GM18868 (cell line): ENCODE measurements at regions not wholly inside any gene's neighbourhood (a gene's known extent, or its start where the extent isn't known, plus 50 kb on each side); places are given as distances from the start of the nearest gene placed in this dataset.
"Not testable (repeated sequence)": the region's sequence is repeated elsewhere in the genome, so short reads cannot be mapped to it uniquely, and the experiment has no call there.

Experiments
- ATAC-seq: cut with Tn5 transposase; IDR thresholded peaks from one replicate; pipeline ENCODE4 v1.9.1; 2021; ENCODE audit warnings: mild to moderate bottlenecking, moderate library complexity; ENCODE audit not compliant: unreplicated experiment

GRCh38 chr11:106152013-106152412, 74.6 kb downstream of the AASDHPPT start:
- no peak for ATAC-seq

GRCh38 chr11:106152824-106153223, 75.4 kb downstream of the AASDHPPT start:
- no peak for ATAC-seq

GRCh38 chr11:106156290-106156937, 79.0 kb downstream of the AASDHPPT start:
- peak; percentile 86 for ATAC-seq

- no peak for ATAC-seq
Measured at GRCh38 chr11:106158406-106158805, 80.9 kb downstream of the AASDHPPT start.

- ATAC-seq: no peak
Measured at GRCh38 chr11:106159836-106160235, 82.4 kb downstream of the AASDHPPT start.

- ATAC-seq: no peak
Measured at GRCh38 chr11:106160494-106160893, 83.0 kb downstream of the AASDHPPT start.

- no peak for ATAC-seq
Measured at GRCh38 chr11:106161775-106162634, 84.5 kb downstream of the AASDHPPT start.

- ATAC-seq: no peak
Measured at GRCh38 chr11:106167085-106167484, 89.6 kb downstream of the AASDHPPT start.

- no peak for ATAC-seq
Measured at GRCh38 chr11:106172386-106172991, 95.0 kb downstream of the AASDHPPT start.

- no peak for ATAC-seq
Measured at GRCh38 chr11:106173291-106173690, 95.8 kb downstream of the AASDHPPT start.

GRCh38 chr11:106174003-106174402, 96.5 kb downstream of the AASDHPPT start:
- ATAC-seq: not testable (repeated sequence)

- ATAC-seq: no peak
Measured at GRCh38 chr11:106176817-106177216, 99.4 kb downstream of the AASDHPPT start.

GRCh38 chr11:106177311-106177710, 99.8 kb downstream of the AASDHPPT start:
- ATAC-seq: no peak

GRCh38 chr11:106178361-106178760, 100.9 kb downstream of the AASDHPPT start:
- ATAC-seq: no peak

- no peak for ATAC-seq
Measured at GRCh38 chr11:106179048-106179447, 101.6 kb downstream of the AASDHPPT start.

- no peak for ATAC-seq
Measured at GRCh38 chr11:106186630-106187029, 109.2 kb downstream of the AASDHPPT start.

GRCh38 chr11:106187860-106188456, 110.5 kb downstream of the AASDHPPT start:
- no peak for ATAC-seq

GRCh38 chr11:106193956-106194355, 116.5 kb downstream of the AASDHPPT start:
- ATAC-seq: no peak

GRCh38 chr11:106197438-106197837, 120.0 kb downstream of the AASDHPPT start:
- ATAC-seq: no peak

- no peak for ATAC-seq
Measured at GRCh38 chr11:106202935-106203620, 125.6 kb downstream of the AASDHPPT start.

GRCh38 chr11:106208760-106209159, 131.3 kb downstream of the AASDHPPT start:
- ATAC-seq: no peak
